H9 (cell line): ENCODE measurements at regions not wholly inside any gene's neighbourhood (a gene's known extent, or its start where the extent isn't known, plus 50 kb on each side); places are given as distances from the start of the nearest gene placed in this dataset.

Source experiments
- DNase-seq: peaks from one replicate; pipeline ENCODE4 v3.0.0-alpha.2; 2017
- H2AFZ ChIP-seq: one replicate; pipeline ENCODE4 v1.6.1; 2013; ENCODE audit warnings: mild to moderate bottlenecking, low read length, control low read depth, moderate library complexity
- H2AK5ac ChIP-seq: 2 replicates; pipeline ENCODE4 v1.6.1; 2013; ENCODE audit warnings: low read length, control low read depth, mixed read lengths; ENCODE audit not compliant: insufficient read length
- H2BK120ac ChIP-seq: one replicate; pipeline ENCODE4 v1.6.1; 2013; ENCODE audit warnings: low read depth, mild to moderate bottlenecking, low read length, control low read depth, inconsistent platforms; ENCODE audit not compliant: poor library complexity, severe bottlenecking
- H2BK12ac ChIP-seq: 2 replicates; pipeline ENCODE4 v1.6.1; 2013; ENCODE audit warnings: low read length, control low read depth, mixed read lengths, low read depth; ENCODE audit not compliant: insufficient read length
- H2BK15ac ChIP-seq: 2 replicates; pipeline ENCODE4 v1.6.1; 2013; ENCODE audit warnings: low read depth, low read length, control low read depth
- H2BK20ac ChIP-seq: one replicate; pipeline ENCODE4 v1.6.1; 2013; ENCODE audit warnings: low read depth, mild to moderate bottlenecking, low read length, control low read depth, inconsistent platforms; ENCODE audit not compliant: poor library complexity, severe bottlenecking
- H2BK5ac ChIP-seq: 2 replicates; pipeline ENCODE4 v1.6.1; 2013; ENCODE audit warnings: low read length, control low read depth, mixed read lengths; ENCODE audit not compliant: insufficient read length
- H3K14ac ChIP-seq: 2 replicates; pipeline ENCODE4 v1.6.1; 2013; ENCODE audit warnings: low read length, control low read depth; ENCODE audit not compliant: insufficient read depth
- H3K18ac ChIP-seq: 2 replicates; pipeline ENCODE4 v1.6.1; 2013; ENCODE audit warnings: low read depth, mild to moderate bottlenecking, mixed read lengths, low read length, control low read depth; ENCODE audit not compliant: insufficient read length
- H3K23ac ChIP-seq: 2 replicates; pipeline ENCODE4 v1.6.1; 2013; ENCODE audit warnings: low read length, control low read depth, mixed read lengths, low read depth; ENCODE audit not compliant: insufficient read length
- H3K23me2 ChIP-seq: 2 replicates; pipeline ENCODE4 v1.6.1; 2013; ENCODE audit warnings: low read depth, mild to moderate bottlenecking, mixed read lengths, low read length, control low read depth; ENCODE audit not compliant: insufficient read length, poor library complexity, severe bottlenecking
- H3K27ac ChIP-seq: 2 replicates; pipeline ENCODE4 v1.5.1; 2013; ENCODE audit warnings: low read length, control low read depth, mixed read lengths, low read depth; ENCODE audit not compliant: insufficient read length
- H3K27me3 ChIP-seq: 2 replicates; pipeline ENCODE4 v1.6.1; 2013; ENCODE audit warnings: low read length, control low read depth, inconsistent platforms; ENCODE audit not compliant: insufficient read depth
- H3K4ac ChIP-seq: 2 replicates; pipeline ENCODE4 v1.6.1; 2013; ENCODE audit warnings: low read depth, mild to moderate bottlenecking, control low read depth, inconsistent platforms, low read length, moderate library complexity
- H3K4me1 ChIP-seq: 2 replicates; pipeline ENCODE4 v1.6.1; 2013; ENCODE audit warnings: low read length, control low read depth, inconsistent platforms; ENCODE audit not compliant: insufficient read depth
- H3K4me2 ChIP-seq: 2 replicates; pipeline ENCODE4 v1.6.1; 2013; ENCODE audit warnings: low read length, control low read depth, mixed read lengths; ENCODE audit not compliant: insufficient read length, insufficient read depth
- H3K56ac ChIP-seq: 2 replicates; pipeline ENCODE4 v1.6.1; 2013; ENCODE audit warnings: low read depth, mild to moderate bottlenecking, mixed read lengths, low read length, control low read depth; ENCODE audit not compliant: insufficient read length
- H3K79me1 ChIP-seq: 2 replicates; pipeline ENCODE4 v1.6.1; 2013; ENCODE audit warnings: low read depth, mild to moderate bottlenecking, moderate library complexity, low read length, control low read depth, inconsistent platforms; ENCODE audit not compliant: insufficient read depth, poor library complexity, severe bottlenecking
- H3K79me2 ChIP-seq: 2 replicates; pipeline ENCODE4 v1.6.1; 2013; ENCODE audit warnings: low read length, control low read depth, inconsistent platforms; ENCODE audit not compliant: insufficient read depth
- H3K9ac ChIP-seq: 2 replicates; pipeline ENCODE4 v1.6.1; 2013; ENCODE audit warnings: low read length, control low read depth, mixed read lengths; ENCODE audit not compliant: insufficient read length; ENCODE audit errors: extremely low read depth
- H3K9me3 ChIP-seq: one replicate; pipeline ENCODE4 v1.6.1; 2013; ENCODE audit warnings: low read depth, low read length, inconsistent platforms; ENCODE audit not compliant: control insufficient read depth
- H3T11ph ChIP-seq: one replicate; pipeline ENCODE4 v1.6.1; 2013; ENCODE audit warnings: mild to moderate bottlenecking, low read length, control low read depth, inconsistent platforms
- H4K20me1 ChIP-seq: one replicate; pipeline ENCODE4 v1.6.1; 2013; ENCODE audit not compliant: control insufficient read depth, insufficient read length, insufficient read depth
- H4K5ac ChIP-seq: 2 replicates; pipeline ENCODE4 v1.6.1; 2013; ENCODE audit warnings: low read depth, mild to moderate bottlenecking, mixed read lengths, low read length, control low read depth; ENCODE audit not compliant: insufficient read length
- H4K8ac ChIP-seq: replicated peaks from 2 replicates; pipeline ENCODE4 v1.6.1; 2013; ENCODE audit warnings: low read length, control low read depth, mixed read lengths, low read depth; ENCODE audit not compliant: insufficient read length
- H4K91ac ChIP-seq: 2 replicates; pipeline ENCODE4 v1.6.1; 2013; ENCODE audit warnings: low read depth, mild to moderate bottlenecking, moderate library complexity, mixed read lengths, low read length, control low read depth; ENCODE audit not compliant: insufficient read length
- H3K27ac Mint-ChIP-seq, 3 experiments: 2 replicates in 2 of 3; 3 replicates in 1 of 3; pipeline ENCODE4 v1.8.0; 2020 to 2021; ENCODE audit warnings: mixed read lengths in 3 of 3, mild to moderate bottlenecking in 1 of 3, moderate library complexity in 1 of 3
- H3K27me3 Mint-ChIP-seq: 2 replicates; pipeline ENCODE4 v1.8.0; 2021; ENCODE audit warnings: low read depth, mild to moderate bottlenecking, moderate library complexity, mixed read lengths
- H3K36me3 Mint-ChIP-seq, 3 experiments: 2 replicates in 2 of 3; 3 replicates in 1 of 3; pipeline ENCODE4 v1.8.0; 2020 to 2021; ENCODE audit warnings: low read depth in 3 of 3, mixed read lengths in 3 of 3; ENCODE audit not compliant: insufficient read depth in 1 of 3
- H3K4me1 Mint-ChIP-seq, 2 experiments: 2 replicates each; pipeline ENCODE4 v1.8.0; 2020; ENCODE audit warnings: mixed read lengths in 2 of 2
- H3K4me3 Mint-ChIP-seq, 2 experiments: 2 replicates in 1 of 2; 3 replicates in 1 of 2; pipeline ENCODE4 v1.8.0; 2020 to 2021; ENCODE audit warnings: mild to moderate bottlenecking in 2 of 2, mixed read lengths in 2 of 2, moderate library complexity in 1 of 2
- H3K9me3 Mint-ChIP-seq, 2 experiments: 2 replicates in 1 of 2; 3 replicates in 1 of 2; pipeline ENCODE4 v1.8.0; 2020; ENCODE audit warnings: mild to moderate bottlenecking in 2 of 2, mixed read lengths in 2 of 2, moderate library complexity in 1 of 2
- WGBS: extraction: QIAGEN DNeasy Blood & Tissue Kit; methylation state at CpG from one replicate; pipeline ENCODE4 v1.1.7; 2013; ENCODE audit warnings: missing lambda C conversion rate, low lambda C conversion rate, mixed read lengths; ENCODE audit not compliant: insufficient read length; ENCODE audit errors: extremely low coverage; 5-methylcytosine and 5-hydroxymethylcytosine counted together
- TF ChIP-seq, protein P1 (sequence below): fragments of 200-600 bp; sonication (generic); conservative IDR thresholded peaks from 3 replicates; pipeline ENCODE4 v1.8.0; 2021; ENCODE audit warnings: antibody characterized with exemption, mild to moderate bottlenecking

DNA sequence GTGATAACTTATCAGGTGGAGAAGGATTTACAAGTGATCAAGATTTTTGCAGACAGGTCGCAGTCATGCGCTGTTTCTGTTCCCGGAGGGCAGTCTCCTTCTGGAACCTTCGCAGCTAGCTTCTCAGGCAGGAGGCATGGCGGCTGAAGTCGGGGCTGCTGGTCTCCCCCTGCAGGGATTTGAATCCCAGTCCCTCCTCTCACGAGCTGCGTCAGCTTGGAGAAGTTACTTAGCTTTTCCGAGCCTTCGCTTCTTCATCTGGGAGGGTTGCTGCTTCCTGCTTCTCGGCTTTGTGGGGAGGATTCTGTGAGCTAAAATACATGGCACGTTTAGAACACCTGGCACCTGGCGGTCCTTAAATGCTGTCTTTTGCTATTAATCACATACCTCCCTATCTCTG, 287.8 kb upstream of the FOXF1 start:
- no peak overlapping the region for H3T11ph ChIP-seq
- no peak overlapping the region for H3K27ac ChIP-seq
- H3K4me3 Mint-ChIP-seq = no peak overlapping the region
- no peak overlapping the region for H3K27ac Mint-ChIP-seq
- no peaks in the 10 kb centered on the region for H3K9me3 Mint-ChIP-seq
- H3K79me1 ChIP-seq = no peaks in the 10 kb centered on the region
- H2BK15ac ChIP-seq = no peak overlapping the region
- H2BK12ac ChIP-seq = no peak overlapping the region
- DNase-seq = no peak
- H3K14ac ChIP-seq = no peak overlapping the region
- no peaks in the 10 kb centered on the region for H3K36me3 Mint-ChIP-seq
- peaks cover 23% of the 10 kb centered on the region for H3K27me3 Mint-ChIP-seq
- no peak overlapping the region for H2BK120ac ChIP-seq
- no peak overlapping the region for H2AK5ac ChIP-seq
- H3K23ac ChIP-seq = no peak overlapping the region
- H2BK5ac ChIP-seq = no peak overlapping the region
- no peaks in the 10 kb centered on the region for H3K23me2 ChIP-seq
- H4K91ac ChIP-seq = no peak overlapping the region
- H4K8ac ChIP-seq = no peak overlapping the region
- no peak overlapping the region for H2AFZ ChIP-seq
- H3K4ac ChIP-seq = no peak overlapping the region
- TF ChIP-seq, protein P1, sequence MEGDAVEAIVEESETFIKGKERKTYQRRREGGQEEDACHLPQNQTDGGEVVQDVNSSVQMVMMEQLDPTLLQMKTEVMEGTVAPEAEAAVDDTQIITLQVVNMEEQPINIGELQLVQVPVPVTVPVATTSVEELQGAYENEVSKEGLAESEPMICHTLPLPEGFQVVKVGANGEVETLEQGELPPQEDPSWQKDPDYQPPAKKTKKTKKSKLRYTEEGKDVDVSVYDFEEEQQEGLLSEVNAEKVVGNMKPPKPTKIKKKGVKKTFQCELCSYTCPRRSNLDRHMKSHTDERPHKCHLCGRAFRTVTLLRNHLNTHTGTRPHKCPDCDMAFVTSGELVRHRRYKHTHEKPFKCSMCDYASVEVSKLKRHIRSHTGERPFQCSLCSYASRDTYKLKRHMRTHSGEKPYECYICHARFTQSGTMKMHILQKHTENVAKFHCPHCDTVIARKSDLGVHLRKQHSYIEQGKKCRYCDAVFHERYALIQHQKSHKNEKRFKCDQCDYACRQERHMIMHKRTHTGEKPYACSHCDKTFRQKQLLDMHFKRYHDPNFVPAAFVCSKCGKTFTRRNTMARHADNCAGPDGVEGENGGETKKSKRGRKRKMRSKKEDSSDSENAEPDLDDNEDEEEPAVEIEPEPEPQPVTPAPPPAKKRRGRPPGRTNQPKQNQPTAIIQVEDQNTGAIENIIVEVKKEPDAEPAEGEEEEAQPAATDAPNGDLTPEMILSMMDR = no peak
- no CpG with 5 or more reads among the region's 13 CpGs for WGBS
- no peaks in the 10 kb centered on the region for H3K27me3 ChIP-seq
- H3K79me2 ChIP-seq = no peaks in the 10 kb centered on the region
- H3K4me1 ChIP-seq = no peaks in the 10 kb centered on the region
- no peak overlapping the region for H3K4me2 ChIP-seq
- no peak overlapping the region for H4K5ac ChIP-seq
- H3K9ac ChIP-seq = no peak overlapping the region
- H2BK20ac ChIP-seq = no peak overlapping the region
- no peaks in the 10 kb centered on the region for H4K20me1 ChIP-seq
- no peak overlapping the region for H3K18ac ChIP-seq
- H3K4me1 Mint-ChIP-seq = peaks cover 0 to 13% of the 10 kb centered on the region in 2 experiments; a peak in 2 of 4 replicates
- H3K56ac ChIP-seq = no peak overlapping the region
- H3K9me3 ChIP-seq = no peaks in the 10 kb centered on the region
